OCI-LY3 (cell line): ENCODE measurements at regions not wholly inside any gene's neighbourhood (a gene's known extent, or its start where the extent isn't known, plus 50 kb on each side); places are given as distances from the start of the nearest gene placed in this dataset.

Experiments used
- EZH2phosphoT487 ChIP-seq: fragments of 200-600 bp; shearing (Covaris generic); IDR thresholded peaks from 2 replicates; pipeline ENCODE4 v1.6.1; 2018; ENCODE audit warnings: antibody characterized with exemption, mixed run types, low read depth
- TF ChIP-seq, protein P1 (sequence below): fragments of 200-600, 300-600 bp; sonication (generic); IDR thresholded peaks from 2 replicates; pipeline ENCODE4 v1.5.1; 2014; ENCODE audit warnings: antibody characterized with exemption, low read length, low read depth

GRCh38 chr13:111406636-111407035, 86.2 kb downstream of the TEX29 start:
- TF ChIP-seq, protein P1, sequence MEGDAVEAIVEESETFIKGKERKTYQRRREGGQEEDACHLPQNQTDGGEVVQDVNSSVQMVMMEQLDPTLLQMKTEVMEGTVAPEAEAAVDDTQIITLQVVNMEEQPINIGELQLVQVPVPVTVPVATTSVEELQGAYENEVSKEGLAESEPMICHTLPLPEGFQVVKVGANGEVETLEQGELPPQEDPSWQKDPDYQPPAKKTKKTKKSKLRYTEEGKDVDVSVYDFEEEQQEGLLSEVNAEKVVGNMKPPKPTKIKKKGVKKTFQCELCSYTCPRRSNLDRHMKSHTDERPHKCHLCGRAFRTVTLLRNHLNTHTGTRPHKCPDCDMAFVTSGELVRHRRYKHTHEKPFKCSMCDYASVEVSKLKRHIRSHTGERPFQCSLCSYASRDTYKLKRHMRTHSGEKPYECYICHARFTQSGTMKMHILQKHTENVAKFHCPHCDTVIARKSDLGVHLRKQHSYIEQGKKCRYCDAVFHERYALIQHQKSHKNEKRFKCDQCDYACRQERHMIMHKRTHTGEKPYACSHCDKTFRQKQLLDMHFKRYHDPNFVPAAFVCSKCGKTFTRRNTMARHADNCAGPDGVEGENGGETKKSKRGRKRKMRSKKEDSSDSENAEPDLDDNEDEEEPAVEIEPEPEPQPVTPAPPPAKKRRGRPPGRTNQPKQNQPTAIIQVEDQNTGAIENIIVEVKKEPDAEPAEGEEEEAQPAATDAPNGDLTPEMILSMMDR, result no peak
- TF ChIP-seq EZH2phosphoT487, result no peak
